ENCODE measurements at regions not wholly inside any gene's neighbourhood (a gene's known extent, or its start where the extent isn't known, plus 50 kb on each side); places are given as distances from the start of the nearest gene placed in this dataset.

DNA sequence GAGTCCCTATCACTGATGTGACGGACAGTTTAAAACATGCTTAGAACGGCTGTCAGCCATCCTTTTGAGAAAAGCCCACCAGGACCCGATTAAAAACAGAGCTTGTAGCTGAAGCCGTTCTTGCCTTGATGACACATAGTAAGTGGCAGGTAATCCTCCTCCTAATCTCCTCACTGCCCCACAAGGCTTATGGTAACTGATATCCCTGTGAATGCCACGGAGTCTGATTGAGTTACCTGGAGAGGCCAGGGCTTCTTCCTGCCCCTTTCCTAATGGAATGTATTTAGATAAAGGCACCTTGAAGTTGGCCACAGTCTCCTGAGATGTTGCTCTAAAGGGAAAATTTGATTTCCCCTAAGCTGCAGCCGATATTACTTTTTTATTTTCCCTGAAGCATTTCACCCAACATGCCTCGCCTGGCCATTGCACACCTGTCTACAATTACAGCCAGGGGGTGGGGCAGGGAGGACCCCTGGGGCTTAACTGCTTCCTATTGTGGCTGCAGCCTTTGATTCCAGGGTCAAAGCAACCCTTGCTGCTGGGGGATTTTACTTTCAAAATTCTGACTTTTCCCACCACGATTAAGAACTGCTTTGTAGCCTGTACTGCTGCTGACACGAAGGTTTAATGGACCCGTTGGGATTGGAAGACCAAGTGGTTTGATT, 169.0 kb upstream of the GPR26 start:
- in situ Hi-C loops (cut with MboI) = no loop called here
- Histone ChIP-seq H4K20me1 (replicated peaks; ENCODE audit: control insufficient read depth, insufficient read depth, low read length) (no peaks in the 10 kb centered on the region), H3K36me3 (ENCODE audit: control insufficient read depth, insufficient read depth, low read length) (no peaks in the 10 kb centered on the region), H3K4me2 (ENCODE audit: insufficient read depth, low read length) (no peak overlapping the region), H2AFZ (ENCODE audit: low read depth, low read length) (no peak overlapping the region), H3K27ac (ENCODE audit: extremely low read depth, low read depth, low read length) (no peak overlapping the region), H3K27me3 (ENCODE audit: control insufficient read depth in 2 of 2, insufficient read depth in 2 of 2, low read length in 2 of 2) (peaks cover 0 to 10% of the 10 kb centered on the region in 2 experiments; a peak in 3 of 5 replicates), H3K9me1 (ENCODE audit: control insufficient read depth, insufficient read depth, low read length) (no peaks in the 10 kb centered on the region), H3K79me2 (ENCODE audit: control insufficient read depth, insufficient read depth, low read length) (no peaks in the 10 kb centered on the region), H3K4me3 (no peak overlapping the region), H3K9ac (ENCODE audit: insufficient read depth in 1 of 2, low read depth in 2 of 2, low read length in 2 of 2) (no peak overlapping the region), H3K4me1 (replicated peaks in 1 of 2; ENCODE audit: control insufficient read depth in 2 of 2, insufficient read depth in 2 of 2, low read length in 2 of 2) (no peaks in the 10 kb centered on the region), H3K9me3 (replicated peaks; ENCODE audit: control insufficient read depth, insufficient read depth, low read depth, low read length) (no peaks in the 10 kb centered on the region)
- no peak for DNase-seq (ENCODE audit: extremely low read depth in 1 of 4, low spot score in 3 of 4)
- TF ChIP-seq ZNF586 (CRISPR knock-in tag; conservative IDR thresholded peaks at IDR 0.05) = no peak
- TF ChIP-seq PHF8 (IDR thresholded peaks at IDR 0.05; ENCODE audit: borderline replicate concordance, low read length) = no peak
- TF ChIP-seq, protein P1, sequence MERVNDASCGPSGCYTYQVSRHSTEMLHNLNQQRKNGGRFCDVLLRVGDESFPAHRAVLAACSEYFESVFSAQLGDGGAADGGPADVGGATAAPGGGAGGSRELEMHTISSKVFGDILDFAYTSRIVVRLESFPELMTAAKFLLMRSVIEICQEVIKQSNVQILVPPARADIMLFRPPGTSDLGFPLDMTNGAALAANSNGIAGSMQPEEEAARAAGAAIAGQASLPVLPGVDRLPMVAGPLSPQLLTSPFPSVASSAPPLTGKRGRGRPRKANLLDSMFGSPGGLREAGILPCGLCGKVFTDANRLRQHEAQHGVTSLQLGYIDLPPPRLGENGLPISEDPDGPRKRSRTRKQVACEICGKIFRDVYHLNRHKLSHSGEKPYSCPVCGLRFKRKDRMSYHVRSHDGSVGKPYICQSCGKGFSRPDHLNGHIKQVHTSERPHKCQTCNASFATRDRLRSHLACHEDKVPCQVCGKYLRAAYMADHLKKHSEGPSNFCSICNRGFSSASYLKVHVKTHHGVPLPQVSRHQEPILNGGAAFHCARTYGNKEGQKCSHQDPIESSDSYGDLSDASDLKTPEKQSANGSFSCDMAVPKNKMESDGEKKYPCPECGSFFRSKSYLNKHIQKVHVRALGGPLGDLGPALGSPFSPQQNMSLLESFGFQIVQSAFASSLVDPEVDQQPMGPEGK (CRISPR knock-in tag; IDR thresholded peaks at IDR 0.05; ENCODE audit: borderline replicate concordance) = no peak
- TF ChIP-seq PCBP1 (IDR thresholded peaks at IDR 0.05; ENCODE audit: low read depth, low read length, poor library complexity, severe bottlenecking) = no peak
- no peak for TF ChIP-seq ZNF408 (CRISPR knock-in tag; IDR thresholded peaks at IDR 0.05; ENCODE audit: low read depth)
- TF ChIP-seq ETV5 (CRISPR knock-in tag; IDR thresholded peaks at IDR 0.05; ENCODE audit: low read depth) = no peak
- TF ChIP-seq ZNF165 (CRISPR knock-in tag; IDR thresholded peaks at IDR 0.05; ENCODE audit: borderline replicate concordance) = no peak
- no peak for TF ChIP-seq KLF1 (tag; IDR thresholded peaks at IDR 0.05)
- TF ChIP-seq NR2F6 (CRISPR knock-in tag; IDR thresholded peaks at IDR 0.05) = no peak
- TF ChIP-seq, protein P2, sequence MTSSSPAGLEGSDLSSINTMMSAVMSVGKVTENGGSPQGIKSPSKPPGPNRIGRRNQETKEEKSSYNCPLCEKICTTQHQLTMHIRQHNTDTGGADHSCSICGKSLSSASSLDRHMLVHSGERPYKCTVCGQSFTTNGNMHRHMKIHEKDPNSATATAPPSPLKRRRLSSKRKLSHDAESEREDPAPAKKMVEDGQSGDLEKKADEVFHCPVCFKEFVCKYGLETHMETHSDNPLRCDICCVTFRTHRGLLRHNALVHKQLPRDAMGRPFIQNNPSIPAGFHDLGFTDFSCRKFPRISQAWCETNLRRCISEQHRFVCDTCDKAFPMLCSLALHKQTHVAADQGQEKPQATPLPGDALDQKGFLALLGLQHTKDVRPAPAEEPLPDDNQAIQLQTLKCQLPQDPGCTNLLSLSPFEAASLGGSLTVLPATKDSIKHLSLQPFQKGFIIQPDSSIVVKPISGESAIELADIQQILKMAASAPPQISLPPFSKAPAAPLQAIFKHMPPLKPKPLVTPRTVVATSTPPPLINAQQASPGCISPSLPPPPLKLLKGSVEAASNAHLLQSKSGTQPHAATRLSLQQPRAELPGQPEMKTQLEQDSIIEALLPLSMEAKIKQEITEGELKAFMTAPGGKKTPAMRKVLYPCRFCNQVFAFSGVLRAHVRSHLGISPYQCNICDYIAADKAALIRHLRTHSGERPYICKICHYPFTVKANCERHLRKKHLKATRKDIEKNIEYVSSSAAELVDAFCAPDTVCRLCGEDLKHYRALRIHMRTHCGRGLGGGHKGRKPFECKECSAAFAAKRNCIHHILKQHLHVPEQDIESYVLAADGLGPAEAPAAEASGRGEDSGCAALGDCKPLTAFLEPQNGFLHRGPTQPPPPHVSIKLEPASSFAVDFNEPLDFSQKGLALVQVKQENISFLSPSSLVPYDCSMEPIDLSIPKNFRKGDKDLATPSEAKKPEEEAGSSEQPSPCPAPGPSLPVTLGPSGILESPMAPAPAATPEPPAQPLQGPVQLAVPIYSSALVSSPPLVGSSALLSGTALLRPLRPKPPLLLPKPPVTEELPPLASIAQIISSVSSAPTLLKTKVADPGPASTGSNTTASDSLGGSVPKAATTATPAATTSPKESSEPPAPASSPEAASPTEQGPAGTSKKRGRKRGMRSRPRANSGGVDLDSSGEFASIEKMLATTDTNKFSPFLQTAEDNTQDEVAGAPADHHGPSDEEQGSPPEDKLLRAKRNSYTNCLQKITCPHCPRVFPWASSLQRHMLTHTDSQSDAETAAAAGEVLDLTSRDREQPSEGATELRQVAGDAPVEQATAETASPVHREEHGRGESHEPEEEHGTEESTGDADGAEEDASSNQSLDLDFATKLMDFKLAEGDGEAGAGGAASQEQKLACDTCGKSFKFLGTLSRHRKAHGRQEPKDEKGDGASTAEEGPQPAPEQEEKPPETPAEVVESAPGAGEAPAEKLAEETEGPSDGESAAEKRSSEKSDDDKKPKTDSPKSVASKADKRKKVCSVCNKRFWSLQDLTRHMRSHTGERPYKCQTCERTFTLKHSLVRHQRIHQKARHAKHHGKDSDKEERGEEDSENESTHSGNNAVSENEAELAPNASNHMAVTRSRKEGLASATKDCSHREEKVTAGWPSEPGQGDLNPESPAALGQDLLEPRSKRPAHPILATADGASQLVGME (CRISPR knock-in tag; IDR thresholded peaks at IDR 0.05) = no peak
- no peak for TF ChIP-seq SRF (CRISPR knock-in tag; IDR thresholded peaks at IDR 0.05)
- TF ChIP-seq ZNF174 (CRISPR knock-in tag; IDR thresholded peaks at IDR 0.05) = no peak
- FAIRE-seq = no peak
- no peak for ATAC-seq
- ChIA-PET POLR2A (no interaction called here), CTCF (ENCODE audit: low intra/inter-chr PET ratio) (no interaction called here)
- BruUV-seq (replicated peaks) = no TSS peak
- intact Hi-C loops (cut with micrococcal nuclease) = no loop called here
- WGBS (ENCODE audit: insufficient coverage, low coverage, missing lambda C conversion rate) = under 1% methylated on average over 8 of the region's 10 CpGs
